ENCODE measurements at regions not wholly inside any gene's neighbourhood (a gene's known extent, or its start where the extent isn't known, plus 50 kb on each side); places are given as distances from the start of the nearest gene placed in this dataset.

DNA sequence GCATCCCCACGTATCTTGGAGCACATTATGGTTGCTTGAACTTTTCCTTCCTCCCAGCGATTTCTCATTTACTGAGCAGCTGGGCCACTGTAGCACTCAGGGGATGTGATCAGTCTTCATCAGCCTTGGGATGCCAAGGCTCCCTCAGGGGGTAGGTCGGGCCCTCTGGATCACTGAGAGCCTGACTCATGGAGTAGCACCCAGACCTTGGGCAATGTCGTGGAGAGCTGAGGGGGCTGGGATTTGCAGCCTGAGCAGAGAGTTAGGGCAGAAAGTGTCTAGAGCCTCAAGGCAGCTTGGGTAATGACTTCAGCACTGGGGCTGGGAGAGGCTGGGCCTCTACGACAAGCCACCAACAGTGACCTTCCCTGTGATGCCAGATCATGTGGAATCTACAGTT is 86.5 kb upstream of the CXCL12 start:
- no peak for TF ChIP-seq EZH2 (IDR thresholded peaks at IDR 0.05; ENCODE audit: insufficient read depth, poor library complexity, severe bottlenecking)
- no peak for TF ChIP-seq EZH2phosphoT487 (IDR thresholded peaks at IDR 0.05; ENCODE audit: insufficient read depth, low read depth)
